ENCODE measurements at regions not wholly inside any gene's neighbourhood (a gene's known extent, or its start where the extent isn't known, plus 50 kb on each side); places are given as distances from the start of the nearest gene placed in this dataset.

- Histone ChIP-seq H3K4me1 (replicated peaks in 1 of 4; ENCODE audit: control insufficient read depth in 3 of 4, insufficient read depth in 4 of 4, low read length in 3 of 4) (no peaks in the 10 kb centered on the region; a peak in 1 of 7 replicates), H2BK120ac (replicated peaks; ENCODE audit: low read depth, low read length) (no peak overlapping the region), H3K27ac (ENCODE audit: low read depth, low read length) (no peak overlapping the region), H2BK15ac (ENCODE audit: low read length) (no peak overlapping the region), H3K79me1 (ENCODE audit: low read depth, low read length) (no peaks in the 10 kb centered on the region), H3K79me2 (ENCODE audit: control insufficient read depth in 1 of 2, insufficient read depth in 2 of 2, low read length in 2 of 2) (no peaks in the 10 kb centered on the region), H3K9ac (replicated peaks in 1 of 4; ENCODE audit: extremely low read depth in 1 of 4, low read depth in 3 of 4, low read length in 3 of 4) (no peak overlapping the region), H3K4ac (replicated peaks; ENCODE audit: insufficient read length, low read depth, low read length) (no peak overlapping the region), H3K27me3 (replicated peaks in 1 of 4; ENCODE audit: control insufficient read depth in 3 of 4, extremely low read depth in 1 of 4, insufficient read depth in 3 of 4, low read length in 3 of 4) (no peaks in the 10 kb centered on the region), H3K23me2 (ENCODE audit: low read depth, low read length) (no peaks in the 10 kb centered on the region), H2BK5ac (ENCODE audit: low read depth, low read length) (no peak overlapping the region), H2AFZ (ENCODE audit: low read length) (no peak overlapping the region), H3K4me2 (ENCODE audit: insufficient read depth in 1 of 2, low read depth in 2 of 2, low read length in 2 of 2) (no peak overlapping the region), H2BK12ac (ENCODE audit: low read depth, low read length) (no peak overlapping the region), H3K9me3 (ENCODE audit: insufficient read depth in 2 of 2, low read depth in 1 of 2, low read length in 1 of 2) (peaks cover 0 to 6% of the 10 kb centered on the region in 2 experiments; a peak in 1 of 4 replicates), H3K56ac (replicated peaks; ENCODE audit: insufficient read length, low read depth, low read length) (no peak overlapping the region), H3K18ac (ENCODE audit: extremely low read depth, low read length) (no peak overlapping the region), H4K91ac (replicated peaks; ENCODE audit: insufficient read length, low read length) (no peak overlapping the region), H3K14ac (ENCODE audit: insufficient read length) (no peak overlapping the region), H2BK20ac (ENCODE audit: low read length) (no peak overlapping the region), H2AK5ac (ENCODE audit: low read depth, low read length) (no peak overlapping the region), H4K20me1 (replicated peaks in 1 of 2; ENCODE audit: control insufficient read depth in 1 of 2, insufficient read depth in 2 of 2, low read length in 2 of 2) (no peaks in the 10 kb centered on the region), H4K8ac (ENCODE audit: extremely low read depth, insufficient read depth, low read length) (no peak overlapping the region), H3K36me3 (ENCODE audit: control insufficient read depth in 2 of 4, insufficient read depth in 4 of 4, low read length in 3 of 4) (peaks cover 0 to 5% (median 1%) of the 10 kb centered on the region in 4 experiments; a peak in 2 of 8 replicates), H3K4me3 (ENCODE audit: extremely low read depth in 1 of 4, insufficient read depth in 2 of 4, low read depth in 3 of 4, low read length in 4 of 4) (no peak overlapping the region), H4K5ac (ENCODE audit: insufficient read length, low read depth, low read length) (no peak overlapping the region), H3K23ac (ENCODE audit: insufficient read length) (no peak overlapping the region)
- 90% methylated on average over 2 of the region's 2 CpGs; no CpG with 5 or more reads in 1 of the 2 experiments for WGBS, 2 experiments (ENCODE audit: extremely low coverage in 1 of 2, insufficient coverage in 1 of 2, insufficient read length in 1 of 2, insufficient replicate concordance in 2 of 2, low coverage in 1 of 2, low lambda C conversion rate in 2 of 2, missing lambda C conversion rate in 1 of 2)
- TF ChIP-seq USF2 (IDR thresholded peaks at IDR 0.05; ENCODE audit: low read length) (no peak), RBBP5 (IDR thresholded peaks at IDR 0.05; ENCODE audit: borderline replicate concordance, low read depth, low read length) (no peak)
- DNase-seq (ENCODE audit: low read depth in 1 of 2, low spot score in 2 of 2) (no peak), FAIRE-seq (no peak)
- POLR2A ChIA-PET (ENCODE audit: partially characterized antibody): no interaction called here
- CTCF ChIA-PET (ENCODE audit: partially characterized antibody): interaction anchor here (1.6 kb wide), 1 partner anchor 419 kb away, joined by 4 read pairs; no protein-coding TSS in a partner anchor
Measured at GRCh38 chr11:95570845-95571244, 218.7 kb downstream of the FAM76B start.
